Neutrophil (primary cell): ENCODE measurements at regions not wholly inside any gene's neighbourhood (a gene's known extent, or its start where the extent isn't known, plus 50 kb on each side); places are given as distances from the start of the nearest gene placed in this dataset.

Source experiments
- H3K27ac ChIP-seq: fragments of 200-600 bp; sonication (generic); 2 replicates; pipeline ENCODE4 v1.5.1; 2016; ENCODE audit warnings: mild to moderate bottlenecking, moderate library complexity
- H3K27me3 ChIP-seq: fragments of 200-600 bp; sonication (generic); 2 replicates; pipeline ENCODE4 v1.6.0; 2016; ENCODE audit warnings: mild to moderate bottlenecking
- H3K36me3 ChIP-seq: fragments of 200-600 bp; sonication (generic); 2 replicates; pipeline ENCODE4 v1.5.1; 2017
- H3K4me1 ChIP-seq, 2 experiments: fragments of 200-600 bp in 1 of 2; sonication (generic) in 1 of 2; 1 replicate in 1 of 2; 2 replicates in 1 of 2; pipeline versions ENCODE4 v1.5.1 to v1.6.1; 2013 to 2016; ENCODE audit warnings: low read depth in 1 of 2, low read length in 1 of 2, mild to moderate bottlenecking in 1 of 2, moderate library complexity in 1 of 2; ENCODE audit not compliant: control insufficient read depth in 1 of 2, insufficient read depth in 1 of 2
- H3K4me3 ChIP-seq, 2 experiments: fragments of 200-600 bp in 1 of 2; sonication (generic) in 1 of 2; 1 replicate in 1 of 2; 2 replicates in 1 of 2; pipeline ENCODE4 v1.5.1; 2013 to 2016; ENCODE audit warnings: low read depth in 1 of 2, low read length in 1 of 2, mild to moderate bottlenecking in 1 of 2, moderate library complexity in 1 of 2
- H3K9me3 ChIP-seq: fragments of 200-600 bp; sonication (generic); 2 replicates; pipeline ENCODE4 v1.5.1; 2016
- CTCF ChIP-seq: fragments of 200-600 bp; sonication (generic); IDR thresholded peaks from 2 replicates; pipeline ENCODE4 v1.5.1; 2016; ENCODE audit warnings: antibody characterized with exemption

DNA sequence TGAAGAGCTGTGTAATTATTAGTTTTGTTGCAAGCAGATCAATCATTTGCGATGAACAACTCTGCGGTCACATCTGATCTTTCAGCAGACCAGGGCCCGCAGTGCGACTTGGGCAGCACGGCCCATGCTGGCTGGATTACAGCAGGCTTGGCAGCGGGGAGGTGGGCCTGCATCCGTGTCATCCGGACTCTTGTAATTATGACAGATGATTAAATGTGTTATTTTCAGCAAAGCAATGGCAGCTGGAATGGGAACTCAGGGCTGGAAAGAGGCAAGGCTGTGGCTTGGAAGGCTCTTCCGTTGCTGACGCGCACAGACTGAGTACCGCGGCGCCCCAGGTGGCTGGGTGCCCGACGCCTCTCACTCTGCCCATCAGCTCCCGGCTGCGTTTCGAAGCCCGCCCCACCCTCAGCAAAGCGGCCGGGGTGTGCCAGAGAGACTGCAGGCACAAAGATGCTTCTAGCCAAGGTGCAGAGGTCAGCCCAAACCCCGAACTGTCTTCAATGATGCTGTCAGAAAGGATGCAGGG, 397.4 kb upstream of the SALL3 start:
- H3K27me3 ChIP-seq: no peaks in the 10 kb centered on the region
- H3K4me1 ChIP-seq: no peaks in the 10 kb centered on the region
- H3K36me3 ChIP-seq: no peaks in the 10 kb centered on the region
- no peak overlapping the region for H3K27ac ChIP-seq
- H3K9me3 ChIP-seq: no peaks in the 10 kb centered on the region
- TF ChIP-seq CTCF: no peak
- H3K4me3 ChIP-seq: no peak overlapping the region

GRCh38 chr18:78582898-78583738, 396.5 kb upstream of the SALL3 start:
- no peak for TF ChIP-seq CTCF
- Histone ChIP-seq H3K4me1 (no peaks in the 10 kb centered on the region), H3K27me3 (no peaks in the 10 kb centered on the region), H3K36me3 (no peaks in the 10 kb centered on the region), H3K9me3 (no peaks in the 10 kb centered on the region), H3K27ac (no peak overlapping the region), H3K4me3 (no peak overlapping the region)

- no peak for TF ChIP-seq CTCF
- H3K27ac ChIP-seq: no peak overlapping the region
Measured at GRCh38 chr18:78583739-78584458, 395.7 kb upstream of the SALL3 start.

GRCh38 chr18:78584459-78585022, 395.1 kb upstream of the SALL3 start:
- no peaks in the 10 kb centered on the region for H3K36me3 ChIP-seq
- no peak overlapping the region for H3K4me3 ChIP-seq
- no peak for TF ChIP-seq CTCF
- H3K4me1 ChIP-seq: no peaks in the 10 kb centered on the region
- H3K27me3 ChIP-seq: no peaks in the 10 kb centered on the region
- no peak overlapping the region for H3K27ac ChIP-seq
- no peaks in the 10 kb centered on the region for H3K9me3 ChIP-seq

More at GRCh38 chr18:78583739-78584458, 395.7 kb upstream of the SALL3 start:
- no peaks in the 10 kb centered on the region for H3K4me1 ChIP-seq
- H3K27me3 ChIP-seq: no peaks in the 10 kb centered on the region
- no peaks in the 10 kb centered on the region for H3K9me3 ChIP-seq
- H3K4me3 ChIP-seq: no peak overlapping the region
- H3K36me3 ChIP-seq: no peaks in the 10 kb centered on the region

DNA sequence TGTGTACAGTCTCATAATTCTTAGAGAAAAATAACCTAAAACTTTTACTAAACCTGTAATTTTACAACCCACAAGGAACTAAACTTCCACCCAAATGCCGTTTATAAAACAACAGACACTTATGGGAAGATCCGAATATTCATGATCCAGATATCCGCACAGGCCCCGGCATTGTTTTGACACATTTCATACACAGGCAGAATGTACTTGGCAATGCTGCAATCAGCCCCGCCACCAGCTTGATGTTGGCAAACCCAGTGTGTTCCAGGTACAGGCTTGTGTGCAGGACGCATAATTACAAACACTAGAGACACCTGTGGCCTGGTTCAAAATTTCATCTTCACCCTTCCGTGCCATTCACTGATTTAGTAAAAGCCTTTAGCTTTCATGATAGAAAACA, 393.0 kb upstream of the SALL3 start:
- Histone ChIP-seq H3K4me1 (no peaks in the 10 kb centered on the region), H3K4me3 (no peak overlapping the region), H3K9me3 (no peaks in the 10 kb centered on the region), H3K36me3 (no peaks in the 10 kb centered on the region), H3K27ac (no peak overlapping the region), H3K27me3 (no peaks in the 10 kb centered on the region)
- TF ChIP-seq CTCF: no peak
